GM12872 (cell line): ENCODE measurements at regions not wholly inside any gene's neighbourhood (a gene's known extent, or its start where the extent isn't known, plus 50 kb on each side); places are given as distances from the start of the nearest gene placed in this dataset.

ENCODE experiments used
- CTCF ChIP-seq: IDR thresholded peaks from 3 replicates; pipeline ENCODE4 v1.5.1; 2011; ENCODE audit warnings: low read depth, mild to moderate bottlenecking, low read length, moderate library complexity; ENCODE audit not compliant: insufficient read depth

- no peak for TF ChIP-seq CTCF
Observed at GRCh38 chr3:193857996-193858395, 265.0 kb downstream of the OPA1 start.

GRCh38 chr3:193859195-193859594 is 266.2 kb downstream of the OPA1 start:
- no peak for TF ChIP-seq CTCF

DNA sequence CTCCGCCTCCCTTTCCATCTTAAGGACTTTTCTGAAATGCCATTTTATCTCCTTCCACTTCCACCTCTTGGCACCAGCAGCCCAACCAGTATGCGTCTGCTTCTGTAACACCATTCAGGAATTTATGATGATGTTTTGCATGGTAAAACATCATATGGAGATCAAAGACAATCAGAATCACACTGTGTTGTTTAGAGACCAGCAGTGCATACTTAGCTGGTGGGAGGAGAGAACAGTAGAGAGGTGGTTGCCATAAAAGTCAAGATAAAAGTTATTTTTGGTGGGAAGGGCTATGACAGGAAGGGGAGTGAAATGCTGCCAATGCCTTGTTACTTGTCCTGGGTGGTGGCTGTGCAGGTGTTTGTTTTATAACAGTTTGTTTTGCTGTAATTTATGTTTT is 268.0 kb downstream of the OPA1 start:
- TF ChIP-seq CTCF: no peak

DNA sequence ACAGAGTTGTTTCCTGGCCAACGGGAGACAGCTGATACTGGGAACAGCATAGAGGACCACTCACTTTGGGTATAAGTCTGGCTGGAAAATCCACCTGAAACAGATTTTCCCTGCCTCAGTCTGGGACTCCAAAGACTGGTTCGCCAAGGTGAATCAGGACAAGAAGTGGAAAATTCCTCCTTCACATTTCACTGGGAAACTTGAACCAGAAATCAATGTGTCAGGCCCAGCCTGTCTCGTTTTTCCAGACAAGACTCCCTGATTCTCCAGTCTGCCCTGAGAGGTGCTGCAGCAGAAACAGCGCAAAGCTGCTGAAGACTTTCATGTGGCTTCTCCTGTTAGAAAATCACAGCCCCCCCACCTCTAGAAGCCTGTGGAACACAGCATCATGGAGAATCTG is 269.8 kb downstream of the OPA1 start:
- TF ChIP-seq CTCF: no peak

GRCh38 chr3:193863657-193864357 is 270.8 kb downstream of the OPA1 start:
- no peak for TF ChIP-seq CTCF

GRCh38 chr3:193865339-193865738 is 270.6 kb upstream of the HES1 start:
- no peak for TF ChIP-seq CTCF

- TF ChIP-seq CTCF: no peak
Observed at GRCh38 chr3:193865896-193866480, 270.0 kb upstream of the HES1 start.

DNA sequence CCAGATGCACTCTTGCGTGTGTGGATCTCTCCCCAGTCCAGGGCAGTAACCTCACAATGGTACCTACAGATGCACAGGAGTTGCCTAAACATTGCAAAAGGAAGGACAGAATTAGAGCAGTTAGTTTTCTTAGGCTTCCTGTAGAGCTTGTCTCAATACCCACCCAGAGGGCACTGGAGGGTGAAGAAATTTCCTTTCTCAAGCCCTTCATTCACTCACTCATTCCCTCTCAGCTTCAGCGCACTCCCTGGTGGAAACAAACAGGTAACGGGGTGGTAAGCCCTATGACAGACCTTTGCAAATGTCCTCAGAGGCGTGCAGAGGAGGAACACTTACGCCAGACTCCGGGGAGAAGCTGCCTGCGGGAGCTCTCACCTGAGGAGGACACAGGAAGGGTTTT is 267.4 kb upstream of the HES1 start:
- TF ChIP-seq CTCF: no peak
